AG09319 (cell line): ENCODE measurements at regions not wholly inside any gene's neighbourhood (a gene's known extent, or its start where the extent isn't known, plus 50 kb on each side); places are given as distances from the start of the nearest gene placed in this dataset.

Source experiments
- DNase-seq: peaks from one replicate; pipeline ENCODE4 v3.0.0-alpha.2; 2010; ENCODE audit warnings: low read depth; ENCODE audit errors: extremely low read depth
- CTCF ChIP-seq: IDR thresholded peaks from 2 replicates; pipeline ENCODE4 v1.5.1; 2011; ENCODE audit warnings: low read depth, mild to moderate bottlenecking, inconsistent platforms, low read length, moderate library complexity

DNA sequence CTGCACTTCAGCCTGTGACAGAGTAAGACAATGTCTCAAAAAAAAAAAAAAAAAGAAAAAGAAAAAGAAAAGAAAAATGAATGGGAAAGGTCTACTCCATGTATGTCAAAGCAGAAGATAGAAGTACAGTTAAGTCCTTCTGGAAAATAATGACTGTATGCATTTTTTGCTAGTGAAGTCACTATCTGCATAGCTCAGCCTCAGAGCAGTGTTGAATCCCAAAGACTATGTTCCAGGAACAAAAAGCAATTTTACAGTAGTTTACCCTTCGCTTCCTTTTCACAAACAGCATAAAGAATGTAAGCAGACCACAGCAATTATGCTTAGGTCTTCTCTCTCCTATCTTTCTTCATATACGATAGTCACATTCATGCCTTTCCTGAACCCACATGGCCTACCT lies 497.4 kb downstream of the CMPK2 start:
- no peak for DNase-seq
- no peak for TF ChIP-seq CTCF

DNA sequence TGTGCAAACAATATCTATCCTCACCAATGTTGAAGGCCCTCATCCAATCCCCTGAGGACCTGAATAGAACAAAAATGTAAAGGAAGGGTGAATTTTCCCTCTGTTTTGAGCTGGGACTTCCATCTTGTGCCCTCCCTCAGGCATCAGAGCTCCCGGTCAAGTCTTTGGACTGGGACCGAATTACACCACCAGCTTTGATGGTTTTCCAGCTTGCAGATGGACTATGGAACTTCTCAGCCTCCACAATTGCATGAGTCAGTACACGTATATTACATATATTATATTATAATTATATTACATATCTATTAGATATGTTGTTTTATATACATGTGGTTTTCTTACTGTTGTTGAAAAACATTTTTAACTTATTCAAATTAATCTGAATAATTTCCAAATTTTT lies 496.4 kb downstream of the CMPK2 start:
- TF ChIP-seq CTCF, result no peak
- DNase-seq, result no peak

DNA sequence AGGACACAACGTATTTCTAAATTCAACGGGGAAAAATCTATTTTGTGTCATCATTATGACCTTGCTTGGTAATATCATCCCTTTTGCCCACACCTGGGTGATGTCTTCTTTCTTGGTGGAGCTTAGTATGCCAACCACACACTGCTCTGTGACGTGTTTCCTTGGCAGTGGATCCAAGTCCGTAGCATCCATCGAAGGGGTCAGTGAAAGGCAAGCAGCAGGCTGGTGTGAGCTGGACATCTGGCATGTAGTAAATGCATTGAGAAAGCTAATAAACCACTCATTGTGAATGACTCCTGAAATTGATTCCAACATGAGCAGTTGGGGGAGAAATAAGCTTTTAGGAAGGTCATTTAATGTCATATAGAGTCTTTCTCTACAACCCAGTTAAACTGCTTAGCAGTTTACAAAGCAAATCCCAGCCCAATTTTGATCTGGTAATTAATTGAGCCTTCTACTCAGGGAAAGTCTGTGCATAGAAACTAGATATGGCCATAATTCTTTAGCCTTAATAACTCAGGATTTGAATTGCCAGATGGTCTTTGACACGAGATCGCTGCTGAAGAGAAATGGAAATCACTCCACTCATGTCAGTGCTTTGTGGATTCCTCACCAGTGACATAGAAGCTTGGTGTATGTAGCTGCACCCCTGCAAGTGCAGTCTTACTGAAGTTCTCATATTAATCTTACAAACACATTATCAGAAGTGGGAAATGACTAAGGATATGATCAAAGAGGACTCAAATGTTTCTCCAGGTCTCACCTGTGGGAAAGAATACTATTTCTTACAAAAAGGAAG lies 494.8 kb downstream of the CMPK2 start:
- no peak for DNase-seq
- TF ChIP-seq CTCF, result no peak

DNA sequence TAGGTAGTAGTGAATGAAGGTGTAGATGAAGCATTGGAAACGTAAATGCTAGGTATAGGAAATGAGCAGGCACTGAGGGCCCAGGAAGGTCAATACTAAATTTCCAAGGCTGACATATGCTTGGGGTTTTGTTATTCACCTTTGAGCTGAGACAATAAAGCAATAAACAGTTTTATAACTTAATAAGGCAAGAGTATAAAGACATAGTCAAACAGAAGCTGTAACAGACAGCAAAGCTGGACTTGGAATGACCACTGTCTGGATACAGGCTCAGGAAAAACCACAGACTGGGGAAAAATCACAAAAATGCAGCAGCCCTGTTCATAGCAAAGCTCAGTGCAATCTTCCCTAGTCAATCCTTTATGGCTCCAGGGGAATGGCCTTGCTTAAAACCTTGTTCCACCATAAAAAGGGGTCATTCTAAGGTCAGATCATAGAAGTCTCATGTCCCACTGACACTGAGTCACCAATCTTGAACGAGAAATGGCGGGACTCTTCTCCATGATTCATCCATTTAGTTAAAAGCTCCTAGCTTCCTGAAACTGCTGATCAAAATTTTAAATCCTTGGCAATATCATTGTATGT lies 493.3 kb downstream of the CMPK2 start:
- no peak for TF ChIP-seq CTCF
- no peak for DNase-seq

DNA sequence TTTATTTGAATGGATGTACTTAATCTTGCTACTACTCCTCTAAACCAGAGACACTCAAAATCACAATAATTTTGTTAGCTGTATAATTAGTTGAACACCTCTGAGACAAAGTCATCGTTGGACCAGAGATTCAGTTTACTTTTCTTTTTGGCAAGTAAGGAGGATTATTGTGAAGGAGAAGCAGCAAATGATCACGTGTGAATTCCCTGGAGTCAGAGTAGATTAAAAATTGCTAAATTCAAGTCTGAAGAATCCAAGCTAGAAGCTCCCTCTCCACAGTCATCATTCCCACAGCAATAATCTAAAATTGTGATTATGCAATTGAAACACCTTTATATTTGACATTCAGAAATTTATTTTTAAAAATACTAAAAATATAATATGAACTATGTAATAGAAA lies 484.4 kb downstream of the CMPK2 start:
- TF ChIP-seq CTCF, result no peak
- DNase-seq, result no peak

DNA sequence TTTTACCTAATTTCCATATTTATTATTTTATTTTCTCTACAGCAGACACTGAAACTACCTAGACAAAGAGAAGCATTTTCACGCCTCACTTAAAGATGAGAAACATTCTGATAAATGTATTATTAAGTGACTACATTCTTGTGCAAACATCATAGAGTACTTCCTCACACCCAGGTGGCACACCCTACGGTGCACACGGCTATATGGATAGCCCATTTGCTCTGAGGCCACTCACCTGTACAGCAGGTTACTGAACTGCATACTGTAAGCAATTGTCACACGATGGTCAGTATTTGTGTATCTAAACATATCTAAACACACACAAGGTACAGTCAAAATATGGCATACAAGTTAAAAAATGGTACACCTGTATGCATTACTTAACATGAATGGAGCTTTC lies 481.4 kb downstream of the CMPK2 start:
- DNase-seq, result no peak
- no peak for TF ChIP-seq CTCF

- TF ChIP-seq CTCF, result no peak
- no peak for DNase-seq
Observed at GRCh38 chr2:6392354-6392753, 473.4 kb downstream of the CMPK2 start.
